NCI-H526 (cell line): ENCODE measurements at regions not wholly inside any gene's neighbourhood (a gene's known extent, or its start where the extent isn't known, plus 50 kb on each side); places are given as distances from the start of the nearest gene placed in this dataset.
"Not testable (repeated sequence)": the region's sequence is repeated elsewhere in the genome, so short reads cannot be mapped to it uniquely, and the experiment has no call there.

ENCODE experiments used
- DNase-seq, 2 experiments: peaks; one replicate each; lab custom pipeline; 2025; lab: John Stamatoyannopoulos, UW

DNA sequence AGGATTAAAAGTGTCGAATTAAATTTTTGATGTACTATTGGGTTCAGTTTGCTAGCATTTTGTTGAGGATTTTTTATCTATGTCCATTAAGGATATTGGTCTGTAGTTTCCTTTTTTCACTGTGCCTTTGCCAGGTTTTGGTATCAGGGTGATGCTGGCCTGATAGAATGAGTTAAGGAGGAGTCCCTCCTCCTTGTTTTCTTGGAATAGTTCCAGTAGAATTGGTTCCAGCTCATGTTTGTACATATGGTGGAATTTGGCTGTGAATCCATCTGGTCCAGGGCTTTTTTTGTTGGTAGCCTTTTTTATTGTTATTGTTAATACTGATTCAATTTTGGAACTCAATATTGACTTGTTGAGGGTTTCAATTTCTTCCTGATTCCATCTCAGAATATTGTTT is 141.8 kb downstream of the SIM1 start:
- DNase-seq = no peak

DNA sequence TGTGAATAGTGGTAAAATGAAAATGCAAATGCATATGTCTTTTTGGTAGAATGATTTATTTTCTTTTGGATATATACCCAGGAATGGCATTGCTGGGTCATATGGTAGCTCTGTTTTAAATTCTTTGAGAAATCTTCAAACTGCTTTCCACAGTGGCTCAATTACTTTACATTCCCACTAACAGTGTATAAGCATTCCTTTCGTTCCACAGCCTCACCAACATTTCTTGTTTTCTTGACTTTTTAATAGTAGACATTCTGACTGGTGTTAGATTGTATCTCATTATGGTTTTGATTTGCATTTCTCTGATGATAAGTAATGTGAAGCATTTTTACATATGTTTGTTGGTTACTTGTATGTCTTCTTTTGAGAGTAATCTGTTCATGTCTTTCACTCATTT is 144.0 kb downstream of the SIM1 start:
- no peak for DNase-seq

DNA sequence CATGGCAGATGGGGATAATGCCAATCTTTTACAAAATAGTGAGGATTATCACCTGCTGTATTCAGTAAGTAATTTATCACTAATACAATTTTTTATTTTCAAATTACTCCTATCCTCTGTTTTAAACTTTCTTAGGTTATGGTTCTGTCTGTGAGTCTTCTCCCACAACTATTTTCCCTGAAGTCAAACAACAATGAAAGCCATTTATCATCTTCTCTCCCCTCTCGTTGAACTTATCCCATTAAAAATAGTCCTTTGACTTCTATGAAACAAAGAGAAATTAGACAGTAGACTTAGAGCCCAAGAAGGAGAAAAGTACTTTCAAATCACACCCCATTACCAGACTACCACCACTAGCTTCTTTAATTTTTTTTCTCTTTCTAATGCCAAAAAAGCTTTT is 147.7 kb downstream of the SIM1 start:
- no peak for DNase-seq

DNA sequence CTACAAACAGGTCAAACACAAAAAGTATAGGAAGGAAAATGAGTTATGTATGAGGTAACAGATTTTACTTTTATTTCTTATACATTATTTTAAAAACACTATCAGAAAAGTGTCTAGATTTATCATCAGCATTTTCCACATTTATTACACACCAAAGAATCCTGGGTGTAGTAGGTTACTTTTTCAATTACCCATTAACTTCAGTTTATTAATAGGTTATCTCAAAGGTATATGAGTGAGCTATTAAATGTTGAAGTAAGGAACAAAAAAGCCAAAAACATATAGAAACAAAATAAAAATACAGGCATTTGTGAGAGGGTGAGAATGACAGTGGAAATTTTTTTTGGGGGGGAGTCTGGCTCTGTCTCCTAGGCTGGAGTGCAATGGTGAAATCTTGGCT is 150.5 kb downstream of the SIM1 start:
- DNase-seq = no peak

DNA sequence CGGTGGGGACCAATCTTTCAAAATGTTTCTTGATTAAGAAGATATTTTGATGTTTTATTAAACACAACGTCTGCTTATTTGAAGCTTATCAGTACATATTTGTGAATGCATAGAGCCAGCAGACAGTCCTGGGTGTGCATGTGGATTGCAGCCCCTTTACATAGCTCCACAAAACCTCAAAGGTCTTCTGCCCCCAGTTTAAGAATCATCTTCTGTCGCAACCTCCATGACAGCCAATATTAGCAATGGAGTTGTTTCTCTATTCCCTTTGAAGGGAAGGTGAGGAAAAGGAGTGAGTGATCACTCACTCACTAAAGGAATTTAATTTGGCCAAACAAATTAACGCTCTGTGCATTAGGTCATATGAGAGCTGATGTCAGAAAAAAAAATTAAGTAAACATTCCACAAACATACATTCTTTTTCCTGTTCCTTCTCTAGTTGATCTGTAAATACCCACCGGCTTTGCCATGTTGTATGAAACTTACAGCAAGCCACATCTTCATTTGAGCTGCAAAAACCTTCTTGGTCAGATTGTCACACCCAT is 152.9 kb downstream of the SIM1 start:
- DNase-seq = no peak

DNA sequence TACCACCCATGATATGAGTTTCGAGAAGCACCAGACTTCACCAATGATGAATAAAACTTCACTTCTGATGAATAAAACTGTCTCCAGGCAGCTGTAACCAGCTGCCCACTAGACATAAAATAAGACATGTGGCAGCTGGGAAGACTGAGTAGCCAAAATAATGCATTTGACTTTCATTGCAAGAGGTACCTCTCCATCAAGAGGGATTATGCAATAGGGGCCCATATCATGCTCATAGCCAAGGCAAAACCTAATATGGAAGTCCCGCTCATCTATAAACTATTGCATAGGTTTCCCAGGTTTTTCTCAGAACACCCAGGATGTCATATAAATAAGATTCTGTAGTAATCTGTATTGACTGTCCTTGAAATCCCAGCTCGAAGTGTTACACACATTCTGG is 155.5 kb downstream of the SIM1 start:
- no peak for DNase-seq

DNA sequence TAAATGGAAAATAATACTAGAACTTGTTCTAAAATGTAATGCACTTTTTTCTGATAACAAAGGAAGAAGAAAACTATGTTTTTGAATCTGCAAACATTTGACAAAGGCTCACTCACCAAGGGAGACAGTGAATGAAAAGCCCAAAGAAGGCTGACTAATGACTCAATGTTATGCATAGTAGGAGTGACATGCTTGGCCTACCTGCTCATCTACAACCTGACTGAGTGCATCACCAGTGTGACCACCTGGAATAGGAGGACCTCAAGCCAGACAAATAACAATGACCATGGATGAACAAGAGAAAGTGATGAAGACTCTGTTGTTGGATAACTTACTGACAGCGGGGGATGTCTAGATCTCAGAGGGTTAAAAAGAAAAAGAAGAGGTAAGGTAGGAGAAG is 157.2 kb downstream of the SIM1 start:
- no peak for DNase-seq

DNA sequence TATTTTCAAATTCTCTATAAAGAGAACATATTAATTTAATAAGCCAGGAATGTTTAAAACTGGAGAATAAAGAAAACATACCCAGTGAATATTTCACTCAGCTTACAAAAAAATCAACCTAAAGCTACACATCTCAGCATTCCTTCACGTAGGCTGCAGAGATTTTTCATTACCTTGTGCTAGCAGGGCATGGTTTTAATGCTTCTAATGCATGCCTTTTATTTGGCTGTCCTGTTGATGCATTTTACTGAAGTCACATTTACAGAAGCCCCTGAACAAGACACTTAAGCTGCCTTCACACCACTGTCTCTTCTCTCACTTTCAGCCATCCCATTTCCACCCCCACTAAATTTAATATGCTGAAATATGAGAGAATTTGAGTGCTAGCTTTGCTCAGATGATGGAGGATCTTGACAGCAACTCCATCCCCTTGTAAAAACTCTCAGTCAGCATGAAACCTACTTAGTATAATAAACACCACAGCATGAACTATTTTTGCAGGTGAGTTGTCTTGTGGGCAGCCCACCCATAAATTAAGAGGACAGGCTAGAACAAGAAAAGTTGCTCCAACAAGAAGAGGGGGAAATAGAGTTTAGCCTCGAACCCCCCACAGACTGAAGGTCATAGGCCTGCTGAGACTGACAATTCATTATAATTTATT is 159.4 kb downstream of the SIM1 start:
- no peak for DNase-seq

DNA sequence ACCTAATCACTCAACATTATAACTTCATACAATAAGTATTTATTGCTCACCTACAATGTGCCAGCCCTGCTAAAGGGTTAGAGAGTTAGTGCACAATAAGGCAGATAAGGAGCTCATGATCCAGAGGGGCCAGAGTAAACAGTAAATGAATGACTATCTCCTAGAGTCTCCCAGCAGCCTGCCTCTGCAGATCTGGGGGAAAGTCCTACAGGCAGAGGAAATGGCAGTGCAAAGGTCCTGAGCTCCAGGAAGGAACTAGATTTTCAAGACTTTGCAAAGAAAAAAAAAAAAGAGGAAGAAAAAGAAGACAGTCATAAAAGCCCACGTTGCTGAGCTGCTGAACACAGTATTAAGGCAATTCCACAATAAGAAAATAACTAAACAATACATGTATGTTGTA is 160.1 kb downstream of the SIM1 start:
- DNase-seq = no peak

DNA sequence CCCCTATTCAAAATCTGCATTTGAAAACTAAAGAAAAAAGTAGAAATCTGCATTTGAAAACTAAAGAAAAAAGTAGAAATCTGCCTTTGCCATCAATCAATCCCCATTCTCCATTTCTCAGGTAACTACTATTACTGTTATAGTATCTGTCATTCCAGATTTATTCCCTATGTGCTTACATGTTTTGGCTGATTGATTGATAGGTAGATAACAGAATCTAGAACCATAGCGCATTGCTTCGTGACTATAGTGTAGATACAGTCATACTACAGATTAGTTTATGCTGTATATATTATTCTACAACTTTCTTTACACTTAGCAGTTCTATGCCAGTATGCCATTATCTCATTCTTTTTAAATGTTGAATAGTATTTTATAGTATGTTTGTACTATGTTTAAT is 163.0 kb downstream of the SIM1 start:
- DNase-seq = no peak

DNA sequence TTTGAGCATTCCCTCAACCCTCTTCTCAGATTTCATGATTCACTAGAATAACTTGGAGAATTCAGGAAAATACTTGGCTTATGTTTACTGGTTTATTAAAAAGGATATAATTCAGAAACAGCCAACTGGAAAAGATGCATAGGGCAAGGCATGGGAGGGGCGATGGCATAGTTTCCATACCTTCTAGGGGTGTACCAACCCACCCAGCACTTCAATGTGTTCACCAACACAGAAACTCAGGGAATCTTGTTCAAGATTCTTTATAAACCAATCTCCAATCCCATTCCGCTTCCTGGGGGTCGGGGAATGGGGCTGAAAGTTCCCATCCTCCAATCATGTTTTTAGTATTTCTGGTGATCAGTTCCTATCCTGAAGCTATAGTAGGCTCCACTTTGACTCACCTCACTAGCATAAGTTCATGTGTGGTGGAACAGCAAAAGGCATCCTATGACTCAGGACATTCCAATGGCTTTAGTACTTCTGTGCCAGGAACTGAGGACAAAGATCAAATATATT is 164.4 kb downstream of the SIM1 start:
- DNase-seq = no peak

DNA sequence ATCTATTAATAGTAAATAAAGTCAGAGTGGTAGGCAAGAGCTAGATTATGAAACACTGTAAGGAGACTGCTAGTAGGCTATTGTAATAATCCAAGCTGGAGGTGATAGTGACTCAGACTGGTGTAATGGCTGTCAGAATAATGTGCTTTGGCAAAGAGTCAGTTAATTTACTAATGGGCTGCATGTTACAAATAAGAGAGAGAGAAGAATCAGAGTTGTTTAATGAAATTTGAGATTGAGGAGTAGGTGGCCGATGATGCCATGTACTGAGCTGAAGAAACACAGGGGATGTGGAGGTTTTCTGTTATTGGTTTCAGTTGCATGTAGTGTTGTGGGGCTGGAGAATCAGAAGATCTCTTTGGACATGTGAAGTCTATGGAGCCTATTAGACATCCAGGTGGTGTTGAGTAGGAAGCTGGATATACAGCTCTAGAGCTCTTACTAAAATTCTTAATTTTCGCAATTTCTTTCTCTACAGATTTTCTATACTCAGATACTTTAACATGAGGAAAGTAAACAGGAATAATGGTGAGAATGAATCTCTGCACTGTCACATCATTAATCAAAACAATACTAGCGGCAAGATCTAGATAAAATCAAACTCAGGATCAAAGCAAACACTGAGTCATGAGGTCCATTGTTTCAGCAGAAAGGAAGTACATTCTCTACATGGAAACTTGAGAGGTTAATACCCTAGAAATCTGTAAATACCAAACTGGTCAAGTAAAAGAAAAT is 167.7 kb downstream of the SIM1 start:
- no peak for DNase-seq

DNA sequence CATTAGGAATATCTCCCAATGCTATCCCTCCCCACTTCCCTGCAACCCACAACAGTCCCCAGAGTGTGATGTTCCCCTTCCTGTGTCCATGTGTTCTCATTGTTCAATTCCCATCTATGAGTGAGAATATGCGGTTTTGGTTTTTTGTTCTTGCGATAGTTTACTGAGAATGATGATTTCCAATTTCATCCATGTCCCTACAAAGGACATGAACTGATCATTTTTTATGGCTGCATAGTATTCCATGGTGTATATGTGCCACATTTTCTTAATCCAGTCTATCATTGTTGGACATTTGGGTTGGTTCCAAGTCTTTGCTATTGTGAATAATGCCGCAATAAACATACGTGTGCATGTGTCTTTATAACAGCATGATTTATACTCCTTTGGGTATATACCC is 169.5 kb downstream of the SIM1 start:
- not testable (repeated sequence) for DNase-seq

DNA sequence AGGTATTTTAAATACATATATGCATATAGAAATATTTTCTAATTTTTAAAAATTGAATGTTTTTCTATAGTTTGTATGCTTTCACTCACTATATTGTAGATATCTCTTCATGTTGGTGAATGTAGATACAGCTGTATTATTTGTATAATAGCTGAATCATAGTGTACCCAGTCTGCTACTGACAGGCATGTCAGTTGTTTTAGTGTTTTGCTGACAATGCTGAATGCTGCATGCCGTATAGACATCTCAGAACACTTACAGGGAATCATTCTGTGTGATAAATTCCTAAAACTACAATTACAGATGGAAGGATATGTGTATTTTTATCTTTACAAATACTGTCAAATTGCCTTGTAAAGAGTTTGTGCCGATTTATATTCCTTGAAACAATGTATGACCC is 175.4 kb downstream of the SIM1 start:
- no peak for DNase-seq

DNA sequence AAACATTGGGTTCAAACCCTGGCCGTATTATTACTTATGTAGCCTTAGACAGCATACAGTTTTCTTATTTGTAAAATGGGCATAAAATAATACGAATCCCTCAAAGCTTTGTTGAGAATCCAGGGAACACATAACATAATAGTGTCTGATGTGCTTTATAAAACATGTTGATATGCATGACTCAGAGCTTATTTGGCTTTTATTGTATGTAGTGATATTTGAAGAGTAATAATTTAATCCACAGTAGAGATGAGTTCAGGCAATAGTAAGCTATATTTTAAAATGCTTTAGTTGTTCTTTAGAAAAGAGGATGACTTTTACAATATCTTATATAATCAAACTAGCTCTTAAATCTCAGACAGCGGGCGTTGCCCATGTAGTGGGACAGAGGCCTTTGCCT is 176.4 kb downstream of the SIM1 start:
- DNase-seq = no peak

DNA sequence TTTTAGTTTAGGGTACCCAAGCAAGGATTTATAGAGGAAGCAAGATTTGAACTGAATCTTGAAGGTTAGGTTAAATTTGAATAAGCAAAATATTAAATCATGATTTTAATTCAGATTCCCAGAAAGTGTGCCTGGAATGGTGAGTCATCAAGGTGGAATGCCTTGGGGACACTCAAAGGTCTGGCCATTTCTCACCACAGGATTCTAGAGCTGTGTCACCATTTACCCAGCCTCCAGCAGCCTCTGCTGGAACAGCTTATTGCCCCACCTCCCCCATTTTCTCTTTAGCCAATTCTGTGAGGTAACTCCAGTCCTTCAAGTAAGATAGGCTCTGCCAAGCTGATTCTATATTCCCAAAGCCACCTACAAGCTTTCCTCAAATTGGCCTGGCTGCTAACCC is 181.4 kb downstream of the SIM1 start:
- DNase-seq = no peak

DNA sequence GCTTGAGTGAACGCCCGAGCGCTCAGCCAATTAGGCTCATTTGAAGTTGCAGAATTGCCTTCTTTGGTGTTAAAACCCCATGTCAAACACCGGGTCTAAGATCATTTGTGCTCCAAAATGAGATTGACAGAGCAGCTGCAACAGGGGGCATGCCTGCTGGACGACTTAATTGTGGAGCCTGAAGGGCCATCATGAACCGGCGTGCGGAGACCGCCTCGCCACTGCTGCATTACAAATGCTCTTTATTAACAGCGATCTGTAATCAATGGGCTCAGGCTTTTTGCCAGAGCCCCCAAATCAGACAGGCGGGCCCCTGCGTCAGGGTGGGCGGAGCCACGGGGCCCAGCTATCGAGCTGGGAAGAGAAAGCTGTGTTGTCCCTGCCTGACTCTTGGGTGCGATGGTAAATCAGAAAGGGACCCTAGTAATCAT is 183.2 kb downstream of the SIM1 start:
- DNase-seq = no peak

DNA sequence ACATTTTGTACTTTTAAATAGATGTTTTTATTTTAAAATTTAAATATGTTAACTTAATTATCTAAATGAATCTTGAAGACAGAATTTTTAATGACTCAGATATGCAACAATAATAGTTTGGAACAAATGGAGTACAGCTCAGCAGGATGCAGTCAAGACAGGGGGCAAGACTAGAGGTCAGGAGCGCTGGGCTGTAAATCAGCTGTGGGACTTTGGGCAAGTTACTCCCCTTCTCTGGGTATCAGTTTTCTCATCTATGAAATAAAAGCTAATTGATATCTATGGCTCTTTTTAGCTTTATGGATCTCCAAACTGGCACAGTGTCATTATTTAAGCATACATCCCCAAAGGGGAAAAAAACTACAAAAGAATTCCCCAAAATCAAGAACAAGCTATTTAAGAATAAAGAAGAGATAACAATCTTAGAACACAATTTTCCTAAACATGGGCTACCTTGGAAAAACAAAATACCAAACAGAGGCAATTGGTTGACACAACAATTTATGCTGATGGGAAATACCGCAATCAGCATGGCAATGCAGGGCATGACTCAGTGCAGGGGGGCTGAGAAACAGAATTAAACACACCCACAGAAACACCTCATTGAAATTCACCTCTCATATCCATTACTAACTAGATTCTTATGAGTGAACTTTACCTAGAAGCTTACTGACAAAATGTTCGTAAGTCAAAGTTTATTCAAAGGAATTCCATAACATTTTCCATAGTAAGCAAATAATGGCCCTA is 188.2 kb downstream of the SIM1 start:
- DNase-seq = no peak

DNA sequence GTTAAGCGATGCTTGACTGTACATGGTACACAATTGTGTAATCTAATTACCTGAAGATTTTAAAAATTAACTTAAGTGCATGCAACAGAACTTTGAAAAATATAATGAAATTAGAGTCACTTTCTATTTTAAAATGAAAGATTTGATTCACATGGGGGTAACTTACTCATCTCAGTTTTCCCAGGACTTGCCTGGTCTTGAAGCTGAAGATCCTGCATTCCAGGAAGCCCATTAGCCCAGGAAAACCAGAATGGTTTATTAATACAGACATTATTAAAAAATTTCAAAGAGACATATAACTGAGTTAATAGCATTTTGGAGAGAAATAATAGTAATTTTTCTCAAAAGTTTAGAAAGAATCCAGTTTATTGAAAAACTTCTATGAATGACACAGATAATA is 190.6 kb downstream of the SIM1 start:
- DNase-seq = no peak

DNA sequence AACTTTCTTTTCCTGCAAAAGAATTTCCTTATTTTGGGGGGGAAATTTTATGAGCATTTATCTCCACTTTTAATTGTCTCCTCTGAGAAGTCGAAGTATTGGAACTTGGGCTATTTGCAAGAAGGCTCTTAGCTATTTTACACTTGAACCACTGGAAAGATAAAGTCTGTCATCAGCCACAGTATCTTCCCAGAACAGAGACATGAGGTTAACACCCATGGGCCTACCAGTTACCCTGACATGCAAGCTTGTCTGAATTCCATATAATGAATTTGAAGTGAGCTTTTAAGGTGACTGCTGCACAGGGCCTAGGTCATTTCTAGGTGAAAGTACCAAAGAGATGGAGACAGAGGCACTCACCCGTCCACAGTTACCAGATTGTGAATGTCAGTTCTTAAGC is 193.1 kb downstream of the SIM1 start:
- DNase-seq = no peak

DNA sequence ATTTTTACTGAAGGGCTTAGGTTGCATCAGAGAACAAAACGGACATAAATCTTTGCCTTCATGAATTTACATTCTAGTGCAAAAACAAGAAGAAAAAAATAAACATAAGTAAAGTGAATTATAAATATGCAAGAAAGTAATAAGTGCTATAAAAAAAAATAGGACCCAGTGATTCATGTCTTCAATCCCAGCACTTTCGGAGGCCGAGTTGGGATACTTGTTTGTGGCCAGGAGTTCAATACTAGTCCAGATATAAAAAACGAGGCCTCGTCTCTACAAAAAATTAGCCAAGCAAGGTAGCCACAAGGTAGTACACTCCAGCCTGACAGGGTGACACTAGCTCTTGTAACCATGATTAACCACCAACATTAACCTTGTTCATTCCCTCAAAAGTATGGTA is 193.5 kb downstream of the SIM1 start:
- DNase-seq = no peak

DNA sequence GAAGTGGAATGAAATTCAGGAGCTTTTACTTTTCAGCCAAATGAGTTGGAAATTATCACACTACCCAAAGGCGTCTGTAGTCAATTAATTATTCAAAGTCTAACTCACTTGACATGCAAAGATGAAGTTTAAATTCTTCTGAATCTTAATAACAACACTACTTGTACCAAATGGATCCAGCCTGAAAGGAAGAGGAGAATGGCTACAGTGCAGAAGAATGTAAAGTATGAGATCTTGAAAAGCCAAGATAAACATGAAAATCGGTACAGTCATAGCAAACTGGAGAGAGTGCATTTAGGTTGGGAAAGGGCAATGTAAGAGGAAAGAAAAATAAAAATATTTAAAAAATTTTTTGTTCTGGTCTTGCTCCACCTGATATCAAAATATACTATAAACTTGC is 195.5 kb downstream of the SIM1 start:
- no peak for DNase-seq

DNA sequence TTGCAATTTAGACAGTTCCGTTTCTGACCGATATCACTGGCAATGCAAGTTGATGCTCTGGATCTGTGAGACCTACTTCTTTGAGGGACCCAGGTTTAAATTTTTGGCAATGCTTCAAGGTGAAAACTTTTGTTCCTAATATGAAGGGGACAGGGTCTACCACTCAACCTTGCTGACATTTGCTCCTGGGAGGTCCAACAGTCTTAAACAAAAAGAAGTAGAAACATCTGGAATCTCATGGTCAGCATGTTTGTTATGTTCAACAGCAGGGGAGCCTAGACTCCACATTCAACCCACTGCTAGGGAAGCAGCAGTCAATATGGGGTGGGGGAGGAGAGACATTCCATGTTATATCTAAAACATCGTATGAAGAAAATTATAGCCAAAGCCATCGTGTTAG is 196.4 kb downstream of the SIM1 start:
- no peak for DNase-seq
